ENCODE measurements at regions not wholly inside any gene's neighbourhood (a gene's known extent, or its start where the extent isn't known, plus 50 kb on each side); places are given as distances from the start of the nearest gene placed in this dataset.

GRCh38 chr6:150535151-150535804, 64.4 kb upstream of the PLEKHG1 start:
- no peak overlapping the region for H3K27ac ChIP-seq (ENCODE audit: low read length)
- ATAC-seq (no peak), DNase-seq (peak; percentile 61)
- no TSS peak for BruUV-seq (replicated peaks)
- H3K9me3 ChIP-seq (ENCODE audit: low read length): no peaks in the 10 kb centered on the region
- intact Hi-C loops (cut with micrococcal nuclease): no loop called here
- no peaks in the 10 kb centered on the region for H3K27me3 ChIP-seq (ENCODE audit: low read length)
- no peaks in the 10 kb centered on the region for H4K20me1 ChIP-seq (ENCODE audit: low read length)
- CTCF ChIA-PET: no interaction called here
- no peaks in the 10 kb centered on the region for H3F3A ChIP-seq (ENCODE audit: low read length, unreplicated experiment)
- H3K4me3 ChIP-seq (ENCODE audit: low read length): no peak overlapping the region
- H3K4me1 ChIP-seq (ENCODE audit: insufficient read depth, low read length): peaks cover 11% of the 10 kb centered on the region; the same call in 1 of the 2 replicates
- TF ChIP-seq CTCF (conservative IDR thresholded peaks at IDR 0.05; ENCODE audit: low read depth, low read length) (no peak), EZH2phosphoT487 (IDR thresholded peaks at IDR 0.05; ENCODE audit: borderline replicate concordance, low read length) (no peak), EZH2 (IDR thresholded peaks at IDR 0.05; ENCODE audit: low read length, unreplicated experiment) (no peak)
- H3K4me2 ChIP-seq (ENCODE audit: low read length): 0 out of 2 replicates have a peak overlapping the region, but pooled peaks have one; percentile 18
- POLR2A ChIA-PET (ENCODE audit: unreplicated experiment): no interaction called here
- no peaks in the 10 kb centered on the region for H3K79me2 ChIP-seq (ENCODE audit: low read length)
- no peaks in the 10 kb centered on the region for H3K9me2 ChIP-seq (replicated peaks; ENCODE audit: low read length)
- no peaks in the 10 kb centered on the region for H3K36me3 ChIP-seq (ENCODE audit: low read depth, low read length)
- H3K9ac ChIP-seq (ENCODE audit: low read length): no peak overlapping the region
- no peak overlapping the region for H2AFZ ChIP-seq (ENCODE audit: low read length)

GRCh38 chr6:150535818-150536220, 63.9 kb upstream of the PLEKHG1 start:
- no peak for TF ChIP-seq CTCF (conservative IDR thresholded peaks at IDR 0.05; ENCODE audit: low read depth, low read length)
- TF ChIP-seq EZH2 (IDR thresholded peaks at IDR 0.05; ENCODE audit: low read length, unreplicated experiment): no peak
- TF ChIP-seq EZH2phosphoT487 (IDR thresholded peaks at IDR 0.05; ENCODE audit: borderline replicate concordance, low read length): no peak
- H3K4me1 ChIP-seq (ENCODE audit: insufficient read depth, low read length): peaks cover 11% of the 10 kb centered on the region; the same call in 1 of the 2 replicates
- no peak overlapping the region for H2AFZ ChIP-seq (ENCODE audit: low read length)
- H3K27me3 ChIP-seq (ENCODE audit: low read length): no peaks in the 10 kb centered on the region
- intact Hi-C loops (cut with micrococcal nuclease): no loop called here
- no peak overlapping the region for H3K27ac ChIP-seq (ENCODE audit: low read length)
- no peak overlapping the region for H3K4me2 ChIP-seq (ENCODE audit: low read length)
- CTCF ChIA-PET: no interaction called here
- DNase-seq (no peak), ATAC-seq (no peak)
- no peaks in the 10 kb centered on the region for H4K20me1 ChIP-seq (ENCODE audit: low read length)
- BruUV-seq (replicated peaks): no TSS peak
- no peak overlapping the region for H3K9ac ChIP-seq (ENCODE audit: low read length)
- H3K79me2 ChIP-seq (ENCODE audit: low read length): no peaks in the 10 kb centered on the region
- POLR2A ChIA-PET (ENCODE audit: unreplicated experiment): no interaction called here
- no peaks in the 10 kb centered on the region for H3K9me3 ChIP-seq (ENCODE audit: low read length)
- no peaks in the 10 kb centered on the region for H3F3A ChIP-seq (ENCODE audit: low read length, unreplicated experiment)
- no peak overlapping the region for H3K4me3 ChIP-seq (ENCODE audit: low read length)
- H3K36me3 ChIP-seq (ENCODE audit: low read depth, low read length): no peaks in the 10 kb centered on the region
- no peaks in the 10 kb centered on the region for H3K9me2 ChIP-seq (replicated peaks; ENCODE audit: low read length)

- H3K4me1 ChIP-seq (ENCODE audit: insufficient read depth, low read length): peaks cover 11% of the 10 kb centered on the region; the same call in 1 of the 2 replicates
- no peak overlapping the region for H3K4me3 ChIP-seq (ENCODE audit: low read length)
- H3K4me2 ChIP-seq (ENCODE audit: low read length): no peak overlapping the region
- no peaks in the 10 kb centered on the region for H3K36me3 ChIP-seq (ENCODE audit: low read depth, low read length)
- H3K9me2 ChIP-seq (replicated peaks; ENCODE audit: low read length): no peaks in the 10 kb centered on the region
- TF ChIP-seq EZH2phosphoT487 (IDR thresholded peaks at IDR 0.05; ENCODE audit: borderline replicate concordance, low read length): no peak
- no peak for TF ChIP-seq CTCF (conservative IDR thresholded peaks at IDR 0.05; ENCODE audit: low read depth, low read length)
- no peak for TF ChIP-seq EZH2 (IDR thresholded peaks at IDR 0.05; ENCODE audit: low read length, unreplicated experiment)
- no TSS peak for BruUV-seq (replicated peaks)
- no peak overlapping the region for H3K27ac ChIP-seq (ENCODE audit: low read length)
- H3K79me2 ChIP-seq (ENCODE audit: low read length): no peaks in the 10 kb centered on the region
- H2AFZ ChIP-seq (ENCODE audit: low read length): no peak overlapping the region
- H3K27me3 ChIP-seq (ENCODE audit: low read length): no peaks in the 10 kb centered on the region
- H3K9me3 ChIP-seq (ENCODE audit: low read length): no peaks in the 10 kb centered on the region
- ATAC-seq: no peak
- intact Hi-C loops (cut with micrococcal nuclease): no loop called here
- ChIA-PET POLR2A (ENCODE audit: unreplicated experiment) (no interaction called here), CTCF (no interaction called here)
- no peak for DNase-seq
- no peaks in the 10 kb centered on the region for H3F3A ChIP-seq (ENCODE audit: low read length, unreplicated experiment)
- H3K9ac ChIP-seq (ENCODE audit: low read length): no peak overlapping the region
- no peaks in the 10 kb centered on the region for H4K20me1 ChIP-seq (ENCODE audit: low read length)
Observed at GRCh38 chr6:150536835-150537234, 62.9 kb upstream of the PLEKHG1 start.
